ENCODE measurements at regions not wholly inside any gene's neighbourhood (a gene's known extent, or its start where the extent isn't known, plus 50 kb on each side); places are given as distances from the start of the nearest gene placed in this dataset.
"Not testable (repeated sequence)": the region's sequence is repeated elsewhere in the genome, so short reads cannot be mapped to it uniquely, and the experiment has no call there.

DNA sequence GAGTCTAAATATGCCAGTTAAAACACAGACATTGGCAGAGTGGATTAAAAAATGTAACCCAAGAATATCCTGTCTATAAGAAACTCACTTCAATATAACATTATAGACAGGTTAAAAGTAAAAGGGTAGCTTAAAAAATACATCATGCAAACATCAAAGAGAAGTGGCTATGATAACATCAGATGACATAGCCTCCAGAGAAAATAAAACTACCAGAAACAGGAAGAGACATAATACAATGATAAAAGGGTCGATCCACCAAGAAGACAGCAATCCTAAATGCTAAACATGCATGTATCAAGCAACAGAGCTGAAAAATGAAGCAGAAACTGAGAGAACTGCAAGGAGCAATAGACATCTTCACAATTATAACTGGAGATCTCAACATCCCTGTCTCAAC, 190.2 kb upstream of the NR5A2 start:
- TF ChIP-seq ZNF274 (IDR thresholded peaks at IDR 0.05; ENCODE audit: low read depth, low read length), result no peak
- H3K4me3 ChIP-seq (ENCODE audit: low read length), result no peak overlapping the region

DNA sequence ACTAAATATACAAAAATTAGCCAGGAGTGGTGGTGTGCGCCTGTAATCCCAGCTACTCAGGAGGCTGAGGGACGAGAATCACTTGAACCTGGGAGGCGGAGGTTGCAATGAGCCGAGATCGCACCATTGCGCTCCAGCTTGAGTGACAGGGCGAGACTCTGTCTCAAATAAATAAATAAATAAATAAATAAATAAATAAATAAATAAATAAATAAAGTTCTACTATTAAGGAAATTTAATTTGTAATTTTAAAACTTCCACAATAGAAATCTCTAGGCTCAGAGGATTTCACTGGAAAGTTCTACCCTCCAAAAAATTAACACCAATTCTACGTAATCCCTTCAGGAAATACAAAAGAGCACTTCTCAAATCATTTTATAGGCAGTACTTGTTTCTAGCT, 187.9 kb upstream of the NR5A2 start:
- not testable (repeated sequence) for H3K4me3 ChIP-seq (ENCODE audit: low read length)

DNA sequence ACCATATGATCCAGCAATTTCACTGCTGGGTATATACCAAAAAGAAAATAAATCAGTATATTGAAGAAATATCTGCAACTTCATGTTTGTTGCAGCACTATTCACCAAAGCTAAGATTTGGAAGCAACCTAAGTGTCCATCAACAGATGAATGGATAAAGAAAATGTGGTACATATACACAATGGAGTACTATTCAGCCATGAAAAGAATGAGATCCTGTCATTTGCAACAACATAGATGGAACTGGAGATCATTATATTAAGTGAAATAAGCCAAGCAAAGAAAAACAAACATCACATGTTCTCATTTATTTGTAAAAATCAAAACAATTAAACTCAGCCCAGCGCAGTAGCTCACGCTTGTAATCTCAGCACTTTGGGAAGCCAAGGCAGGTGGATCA, 184.4 kb upstream of the NR5A2 start:
- H3K4me3 ChIP-seq (ENCODE audit: low read length), result not testable (repeated sequence)

DNA sequence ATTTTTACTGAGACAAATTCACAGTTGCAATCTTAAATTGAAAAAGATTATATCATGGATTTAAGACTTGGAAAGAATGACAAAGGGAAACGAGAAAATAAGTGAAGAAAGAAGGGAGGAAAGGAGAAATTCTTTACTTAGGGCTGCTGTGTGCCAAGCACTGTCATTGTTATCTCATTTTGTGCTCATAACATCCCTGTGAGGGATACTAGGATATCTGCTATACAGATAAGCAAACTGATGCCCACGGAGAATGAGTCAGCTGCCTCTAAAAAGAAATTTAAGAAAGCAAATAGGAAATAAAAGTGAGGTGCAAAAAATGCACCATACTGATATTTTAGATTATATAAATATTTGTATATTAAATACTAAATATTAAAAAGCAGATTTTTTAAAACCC, 183.6 kb upstream of the NR5A2 start:
- no peak for TF ChIP-seq ZNF274 (IDR thresholded peaks at IDR 0.05; ENCODE audit: low read depth, low read length)
- H3K4me3 ChIP-seq (ENCODE audit: low read length), result no peak overlapping the region

DNA sequence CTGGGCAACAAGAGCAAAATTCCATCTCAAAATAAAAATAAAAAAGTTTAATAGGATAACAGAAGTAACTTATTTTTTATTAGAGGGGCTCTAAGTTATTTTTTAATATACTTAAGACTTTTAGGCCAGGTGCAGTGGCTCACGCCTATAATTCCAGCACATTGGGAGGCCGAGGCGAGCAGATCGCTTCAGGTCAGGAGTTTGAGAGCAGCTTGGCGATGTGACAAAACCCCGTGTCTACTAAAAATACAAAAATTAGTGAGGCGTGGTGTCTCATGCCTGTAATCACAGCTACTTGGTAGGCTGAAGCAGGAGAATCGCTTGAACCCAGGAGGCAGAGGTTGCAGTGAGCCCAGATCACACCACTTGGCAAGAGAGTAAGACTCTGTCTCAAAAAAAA, 180.5 kb upstream of the NR5A2 start:
- H3K4me3 ChIP-seq (ENCODE audit: low read length), result no peak overlapping the region
- TF ChIP-seq ZNF274 (IDR thresholded peaks at IDR 0.05; ENCODE audit: low read depth, low read length), result no peak

DNA sequence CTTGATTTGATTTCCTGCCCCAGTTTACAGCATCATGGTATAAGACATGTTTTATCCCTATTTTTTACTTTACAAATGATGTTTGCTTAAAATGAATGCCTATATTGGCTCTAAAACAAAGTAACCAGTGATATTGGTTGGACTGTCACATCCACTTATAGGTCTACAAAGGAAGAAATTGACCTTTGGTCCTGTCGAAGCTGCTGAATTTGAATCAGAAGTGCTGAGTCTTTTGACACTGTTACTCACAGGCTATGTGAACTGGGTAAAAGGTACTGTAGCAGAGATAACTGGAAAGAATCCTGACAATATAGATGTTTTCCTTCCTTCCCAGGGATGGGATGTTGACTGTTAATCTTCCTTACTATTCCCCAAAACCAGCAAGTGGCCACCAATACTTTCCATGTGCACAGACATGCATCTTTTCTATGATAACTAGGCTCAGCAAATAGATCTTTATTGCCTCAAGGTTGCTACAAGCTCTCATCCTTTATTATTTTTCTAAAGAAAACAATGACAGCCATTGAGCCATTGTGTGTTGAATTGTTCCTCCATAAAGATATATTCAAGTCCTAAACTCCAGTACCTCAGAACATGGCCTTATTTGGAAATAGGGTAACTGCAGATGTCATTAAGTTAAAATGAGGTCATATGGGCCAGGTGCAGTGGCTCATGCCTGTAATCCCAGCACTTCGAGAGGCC, 175.9 kb upstream of the NR5A2 start:
- H3K4me3 ChIP-seq (ENCODE audit: low read length), result no peak overlapping the region
- no peak for TF ChIP-seq ZNF274 (IDR thresholded peaks at IDR 0.05; ENCODE audit: low read depth, low read length)

DNA sequence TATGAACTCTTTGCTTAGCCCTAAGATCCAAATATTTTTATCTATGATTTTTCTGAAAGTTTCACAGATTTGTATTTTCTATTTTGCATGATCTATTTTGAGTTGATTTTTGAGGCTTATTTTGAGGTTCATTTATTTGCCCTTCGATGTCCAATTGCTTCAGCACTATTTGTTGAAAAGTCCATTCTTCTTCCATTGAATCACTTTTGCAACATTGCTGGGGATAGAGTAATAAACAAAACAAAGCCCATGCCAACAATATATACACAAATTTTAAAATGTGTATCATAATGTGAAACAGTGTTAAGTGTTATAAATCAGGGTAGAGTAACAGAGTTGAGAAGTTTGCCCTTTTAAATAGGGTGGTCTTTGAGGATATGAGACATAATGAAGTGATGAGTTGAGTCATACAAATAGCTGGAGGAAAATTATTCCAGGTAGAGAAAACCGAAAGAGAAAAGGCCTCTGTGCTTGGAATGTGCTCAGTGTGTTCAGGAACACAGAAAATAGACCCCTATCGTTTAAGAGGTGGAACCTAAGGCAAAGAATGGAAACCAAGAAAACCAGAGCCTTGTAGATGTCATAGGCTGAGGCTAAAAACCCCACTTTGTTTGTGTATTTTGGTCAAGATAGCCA, 172.7 kb upstream of the NR5A2 start:
- no peak overlapping the region for H3K4me3 ChIP-seq (ENCODE audit: low read length)
- no peak for TF ChIP-seq ZNF274 (IDR thresholded peaks at IDR 0.05; ENCODE audit: low read depth, low read length)

DNA sequence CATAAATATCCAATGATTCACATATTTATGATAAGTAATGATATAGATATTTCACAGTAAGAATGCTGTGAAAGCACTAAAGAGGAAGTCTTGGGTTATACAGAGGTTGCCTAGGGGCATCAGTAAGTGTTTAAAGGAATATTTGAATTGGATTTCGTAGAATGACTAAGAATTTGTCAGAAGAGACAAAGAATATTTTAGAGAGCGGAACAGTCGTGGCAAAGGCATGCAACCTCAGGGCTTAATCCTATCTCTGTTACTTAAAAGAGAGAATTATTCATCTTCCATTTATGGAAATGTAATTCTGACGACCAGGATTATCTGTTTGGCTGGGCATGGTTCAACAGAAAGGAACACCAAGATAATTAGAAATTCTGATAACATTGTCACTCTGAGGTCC, 171.9 kb upstream of the NR5A2 start:
- no peak overlapping the region for H3K4me3 ChIP-seq (ENCODE audit: low read length)
- no peak for TF ChIP-seq ZNF274 (IDR thresholded peaks at IDR 0.05; ENCODE audit: low read depth, low read length)

DNA sequence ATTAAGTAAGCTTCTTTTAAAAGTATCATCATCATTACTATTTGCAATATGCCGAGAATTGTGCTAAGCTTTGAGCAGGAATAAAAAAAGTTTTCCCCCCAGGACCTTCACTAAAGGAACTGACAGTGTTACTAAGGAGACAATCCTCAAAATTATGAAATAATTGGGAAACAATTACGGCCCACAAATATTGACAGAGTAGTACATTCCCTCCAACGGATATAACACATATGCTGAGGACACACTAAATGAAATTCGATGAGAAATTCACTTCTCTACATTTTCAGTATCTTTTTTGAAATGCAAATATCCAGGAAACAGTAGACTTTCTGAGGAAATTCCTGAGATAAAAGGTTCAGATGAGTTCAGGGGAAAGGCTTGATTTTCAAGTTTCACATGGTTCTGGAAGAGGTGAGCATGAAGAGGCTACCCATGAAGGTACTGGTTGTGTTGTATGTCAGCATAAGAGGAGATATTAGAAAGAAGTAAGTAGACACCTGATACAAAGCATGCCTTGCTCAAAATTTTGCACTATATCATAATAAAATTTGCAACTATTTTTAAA, 171.2 kb upstream of the NR5A2 start:
- no peak for TF ChIP-seq ZNF274 (IDR thresholded peaks at IDR 0.05; ENCODE audit: low read depth, low read length)
- H3K4me3 ChIP-seq (ENCODE audit: low read length), result no peak overlapping the region

DNA sequence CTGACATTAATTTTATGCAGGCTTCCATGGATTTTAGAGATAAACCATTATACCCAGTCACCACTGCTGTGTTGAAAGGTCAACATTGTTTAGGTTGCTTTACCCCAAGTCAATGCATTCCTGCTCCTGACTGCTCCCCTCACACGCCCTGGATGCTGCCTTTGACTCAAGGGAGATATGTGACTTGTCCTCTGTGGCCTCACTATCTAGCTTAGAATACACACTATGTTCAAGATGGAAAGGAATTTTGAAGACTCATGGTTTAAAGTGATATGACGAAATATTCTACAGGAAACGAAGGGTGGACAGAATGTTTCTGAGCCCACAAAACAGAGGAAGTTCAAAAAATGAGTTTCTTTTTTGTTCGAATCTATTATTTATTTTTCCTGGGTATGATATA, 170.4 kb upstream of the NR5A2 start:
- no peak for TF ChIP-seq ZNF274 (IDR thresholded peaks at IDR 0.05; ENCODE audit: low read depth, low read length)

DNA sequence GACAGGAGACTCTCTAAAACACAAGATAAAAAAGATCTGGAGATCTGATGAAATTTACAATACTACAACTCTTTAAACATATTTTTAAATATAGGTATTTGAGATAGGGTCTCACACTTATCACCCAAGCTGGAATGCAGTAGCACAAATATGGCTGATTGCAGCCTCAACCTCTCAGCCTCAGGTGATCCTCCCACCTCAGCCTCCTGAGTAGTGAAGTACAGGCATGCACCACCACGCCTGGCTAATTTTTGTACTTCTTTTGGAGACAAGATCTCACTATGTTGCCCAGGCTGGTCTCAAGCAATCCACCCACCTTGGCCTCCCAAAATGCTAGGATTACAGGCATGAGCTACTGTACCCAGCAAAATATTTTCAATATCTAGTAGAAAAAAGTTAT, 170.0 kb upstream of the NR5A2 start:
- TF ChIP-seq ZNF274 (IDR thresholded peaks at IDR 0.05; ENCODE audit: low read depth, low read length), result no peak
- no peak overlapping the region for H3K4me3 ChIP-seq (ENCODE audit: low read length)

More for the DNA sequence above, 170.4 kb upstream of the NR5A2 start:
- H3K4me3 ChIP-seq (ENCODE audit: low read length), result no peak overlapping the region

DNA sequence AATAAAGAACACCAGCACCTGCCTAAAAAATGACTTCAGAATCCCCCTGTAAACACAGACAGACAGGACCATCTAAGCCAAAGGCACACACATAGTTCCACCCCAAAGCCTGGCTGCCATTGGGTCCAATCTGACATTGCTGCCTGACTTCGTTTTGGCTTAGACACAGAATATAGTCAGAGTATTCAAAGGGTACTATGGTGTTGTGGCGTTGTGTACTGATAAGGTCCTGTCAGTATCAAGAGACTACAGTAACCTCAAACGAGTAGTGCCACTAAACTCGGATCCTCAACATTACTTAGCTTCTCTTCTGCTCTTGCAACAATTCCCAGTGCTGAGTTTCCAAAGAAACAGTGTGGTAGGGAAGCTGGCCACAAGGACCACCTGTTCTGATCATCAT, 169.3 kb upstream of the NR5A2 start:
- H3K4me3 ChIP-seq (ENCODE audit: low read length), result no peak overlapping the region
- no peak for TF ChIP-seq ZNF274 (IDR thresholded peaks at IDR 0.05; ENCODE audit: low read depth, low read length)

DNA sequence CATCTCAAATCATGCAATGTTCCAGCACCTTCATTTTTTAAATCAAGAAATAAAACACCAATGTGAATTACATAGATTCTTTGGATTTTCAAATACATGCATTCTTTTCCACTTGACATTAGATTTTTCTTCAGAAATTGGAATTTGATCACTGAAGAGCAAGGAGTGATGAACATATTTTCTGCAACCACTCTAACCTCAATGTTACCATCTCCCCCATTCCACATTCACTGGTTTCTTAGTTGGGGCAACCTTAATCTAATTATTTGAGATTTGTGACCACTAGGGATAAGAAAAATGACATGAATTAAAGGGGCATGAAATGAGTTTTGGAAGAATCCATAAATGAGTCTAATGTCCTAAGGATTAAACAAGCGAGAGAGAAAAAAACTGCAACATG, 168.7 kb upstream of the NR5A2 start:
- no peak for TF ChIP-seq ZNF274 (IDR thresholded peaks at IDR 0.05; ENCODE audit: low read depth, low read length)
- no peak overlapping the region for H3K4me3 ChIP-seq (ENCODE audit: low read length)

DNA sequence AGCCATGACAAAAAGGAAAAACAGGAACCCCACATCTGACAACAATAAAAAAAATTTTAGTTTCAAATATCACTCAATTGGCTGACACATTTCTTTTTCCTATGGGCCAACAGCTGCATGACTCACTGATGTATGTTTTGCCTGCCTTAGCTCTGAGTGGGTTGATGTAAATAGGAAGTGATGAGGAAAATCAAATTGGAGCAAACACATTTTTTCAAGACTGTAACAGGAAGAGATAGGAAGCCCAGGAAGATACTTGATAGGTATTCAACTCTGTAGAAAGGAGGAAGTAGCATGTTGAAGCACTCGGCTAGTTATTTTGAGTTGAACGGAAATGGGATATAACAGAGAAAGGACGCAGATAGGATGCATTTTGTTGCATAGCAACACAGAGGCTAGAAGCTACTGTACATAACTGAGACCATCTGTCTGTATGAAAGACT, 168.0 kb upstream of the NR5A2 start:
- no peak for TF ChIP-seq ZNF274 (IDR thresholded peaks at IDR 0.05; ENCODE audit: low read depth, low read length)
- H3K4me3 ChIP-seq (ENCODE audit: low read length), result no peak overlapping the region

DNA sequence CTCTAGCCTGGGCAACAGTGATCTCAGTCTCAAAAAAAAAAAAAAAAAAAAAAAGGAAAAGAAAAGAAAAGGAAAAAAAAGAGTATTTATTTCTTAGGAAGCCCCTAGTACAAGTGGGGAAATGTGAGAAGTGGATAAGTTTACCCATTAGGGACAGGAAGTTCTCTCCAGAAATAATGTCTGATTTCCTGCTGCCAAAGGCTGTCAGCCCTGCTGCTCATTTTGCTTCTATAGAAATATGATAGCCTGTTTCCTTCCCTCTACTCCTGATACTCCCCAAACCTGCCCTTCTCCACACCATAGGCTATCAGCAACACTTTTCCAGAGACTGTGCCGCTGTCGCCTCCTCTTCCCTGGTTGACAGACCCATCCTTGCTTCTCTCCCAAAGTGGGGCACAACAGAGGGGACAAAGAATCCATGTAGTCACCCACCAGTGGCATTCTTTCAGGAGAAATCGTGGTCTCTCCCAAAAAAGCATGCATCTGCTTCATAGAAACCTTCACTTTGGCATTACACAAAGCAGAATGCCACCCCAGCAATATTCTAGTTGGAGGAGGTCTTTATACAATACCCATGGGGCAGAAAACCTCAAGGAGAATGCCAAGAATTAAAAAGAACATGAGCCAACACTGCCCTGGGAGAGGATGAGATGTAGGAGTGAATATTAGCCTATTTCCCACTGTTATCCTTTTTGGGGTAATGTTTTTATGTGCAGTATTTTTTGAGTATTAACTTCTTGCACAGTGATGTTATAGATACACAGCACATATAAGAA, 166.3 kb upstream of the NR5A2 start:
- no peak overlapping the region for H3K4me3 ChIP-seq (ENCODE audit: low read length)
- no peak for TF ChIP-seq ZNF274 (IDR thresholded peaks at IDR 0.05; ENCODE audit: low read depth, low read length)

Measured in GM08714 (cell line).